ENCODE measurements at regions not wholly inside any gene's neighbourhood (a gene's known extent, or its start where the extent isn't known, plus 50 kb on each side); places are given as distances from the start of the nearest gene placed in this dataset.

DNA sequence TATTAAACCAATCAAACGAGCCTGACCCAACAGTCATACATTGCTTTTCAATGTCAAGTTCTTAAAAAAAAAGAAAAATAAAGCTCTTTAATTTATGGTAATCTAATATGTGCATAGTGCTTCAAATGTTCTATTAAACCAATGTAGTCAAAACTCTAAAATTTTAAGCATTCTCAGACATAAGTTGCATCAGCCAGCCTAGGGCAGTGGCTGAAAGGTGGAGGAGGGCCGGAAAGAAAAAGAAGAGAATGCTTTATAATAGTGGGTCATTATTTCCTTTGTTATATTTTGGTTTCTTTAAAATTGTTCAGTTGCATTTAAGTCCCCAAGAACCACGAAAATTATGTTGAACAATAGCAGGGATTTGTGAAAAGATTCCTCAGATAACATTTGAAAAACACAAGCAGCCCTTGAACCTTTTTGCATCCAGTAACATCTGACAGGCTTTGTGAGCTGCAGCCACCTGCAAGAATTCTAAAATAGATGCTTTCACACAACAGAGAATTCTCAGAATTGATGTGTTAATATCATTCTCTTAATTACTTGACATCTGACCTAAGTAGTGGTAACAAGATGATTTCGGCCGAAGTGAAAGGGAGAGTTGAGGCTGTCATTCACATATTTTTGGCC lies 252.1 kb downstream of the CDCA7 start:
- no peak for TF ChIP-seq EZH2phosphoT487 (conservative IDR thresholded peaks at IDR 0.05; ENCODE audit: low read length)
- TF ChIP-seq, protein P1, sequence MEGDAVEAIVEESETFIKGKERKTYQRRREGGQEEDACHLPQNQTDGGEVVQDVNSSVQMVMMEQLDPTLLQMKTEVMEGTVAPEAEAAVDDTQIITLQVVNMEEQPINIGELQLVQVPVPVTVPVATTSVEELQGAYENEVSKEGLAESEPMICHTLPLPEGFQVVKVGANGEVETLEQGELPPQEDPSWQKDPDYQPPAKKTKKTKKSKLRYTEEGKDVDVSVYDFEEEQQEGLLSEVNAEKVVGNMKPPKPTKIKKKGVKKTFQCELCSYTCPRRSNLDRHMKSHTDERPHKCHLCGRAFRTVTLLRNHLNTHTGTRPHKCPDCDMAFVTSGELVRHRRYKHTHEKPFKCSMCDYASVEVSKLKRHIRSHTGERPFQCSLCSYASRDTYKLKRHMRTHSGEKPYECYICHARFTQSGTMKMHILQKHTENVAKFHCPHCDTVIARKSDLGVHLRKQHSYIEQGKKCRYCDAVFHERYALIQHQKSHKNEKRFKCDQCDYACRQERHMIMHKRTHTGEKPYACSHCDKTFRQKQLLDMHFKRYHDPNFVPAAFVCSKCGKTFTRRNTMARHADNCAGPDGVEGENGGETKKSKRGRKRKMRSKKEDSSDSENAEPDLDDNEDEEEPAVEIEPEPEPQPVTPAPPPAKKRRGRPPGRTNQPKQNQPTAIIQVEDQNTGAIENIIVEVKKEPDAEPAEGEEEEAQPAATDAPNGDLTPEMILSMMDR (IDR thresholded peaks at IDR 0.05; ENCODE audit: insufficient read depth, low read length, poor library complexity, severe bottlenecking), result no peak
